Neural progenitor cell (in vitro differentiated cells): ENCODE measurements at regions not wholly inside any gene's neighbourhood (a gene's known extent, or its start where the extent isn't known, plus 50 kb on each side); places are given as distances from the start of the nearest gene placed in this dataset.

Experiments
- EZH2 ChIP-seq: fragments of 200-600 bp; sonication (generic); IDR thresholded peaks from 2 replicates; pipeline ENCODE4 v1.6.1; 2017; ENCODE audit warnings: antibody characterized with exemption, mild to moderate bottlenecking, moderate library complexity
- TF ChIP-seq, protein P1 (sequence below): fragments of 200-600 bp; sonication (generic); IDR thresholded peaks from 2 replicates; pipeline ENCODE4 v1.5.1; 2017; ENCODE audit warnings: antibody characterized with exemption, mild to moderate bottlenecking

DNA sequence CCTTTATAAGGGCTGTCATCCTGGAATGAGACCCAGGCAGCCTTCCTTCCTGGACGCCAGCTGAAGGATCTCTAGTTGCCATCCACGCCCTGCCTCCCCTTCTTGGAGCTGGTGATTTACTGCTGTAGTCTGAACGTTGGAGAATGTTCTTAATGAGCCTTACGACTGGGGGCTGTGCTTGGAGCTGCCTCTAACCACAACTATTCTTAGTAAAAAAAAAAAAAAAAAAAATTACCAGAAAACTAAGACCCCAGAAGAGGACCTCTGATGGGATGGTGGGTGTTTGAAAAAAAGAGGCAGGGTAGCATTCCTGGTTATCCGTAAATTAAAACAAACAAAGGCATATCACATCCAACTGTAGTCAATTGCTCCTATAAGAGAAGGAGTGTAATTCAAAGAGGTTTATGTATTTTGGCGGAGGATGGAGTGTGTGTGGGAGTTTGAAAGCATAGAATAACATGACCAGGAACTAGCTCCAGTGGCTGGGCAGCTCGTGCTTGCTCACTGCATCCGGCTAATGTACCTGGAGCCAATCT is 105.4 kb downstream of the QPCT start:
- TF ChIP-seq, protein P1, sequence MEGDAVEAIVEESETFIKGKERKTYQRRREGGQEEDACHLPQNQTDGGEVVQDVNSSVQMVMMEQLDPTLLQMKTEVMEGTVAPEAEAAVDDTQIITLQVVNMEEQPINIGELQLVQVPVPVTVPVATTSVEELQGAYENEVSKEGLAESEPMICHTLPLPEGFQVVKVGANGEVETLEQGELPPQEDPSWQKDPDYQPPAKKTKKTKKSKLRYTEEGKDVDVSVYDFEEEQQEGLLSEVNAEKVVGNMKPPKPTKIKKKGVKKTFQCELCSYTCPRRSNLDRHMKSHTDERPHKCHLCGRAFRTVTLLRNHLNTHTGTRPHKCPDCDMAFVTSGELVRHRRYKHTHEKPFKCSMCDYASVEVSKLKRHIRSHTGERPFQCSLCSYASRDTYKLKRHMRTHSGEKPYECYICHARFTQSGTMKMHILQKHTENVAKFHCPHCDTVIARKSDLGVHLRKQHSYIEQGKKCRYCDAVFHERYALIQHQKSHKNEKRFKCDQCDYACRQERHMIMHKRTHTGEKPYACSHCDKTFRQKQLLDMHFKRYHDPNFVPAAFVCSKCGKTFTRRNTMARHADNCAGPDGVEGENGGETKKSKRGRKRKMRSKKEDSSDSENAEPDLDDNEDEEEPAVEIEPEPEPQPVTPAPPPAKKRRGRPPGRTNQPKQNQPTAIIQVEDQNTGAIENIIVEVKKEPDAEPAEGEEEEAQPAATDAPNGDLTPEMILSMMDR = no peak
- TF ChIP-seq EZH2 = no peak
